ENCODE measurements at regions not wholly inside any gene's neighbourhood (a gene's known extent, or its start where the extent isn't known, plus 50 kb on each side); places are given as distances from the start of the nearest gene placed in this dataset.

DNA sequence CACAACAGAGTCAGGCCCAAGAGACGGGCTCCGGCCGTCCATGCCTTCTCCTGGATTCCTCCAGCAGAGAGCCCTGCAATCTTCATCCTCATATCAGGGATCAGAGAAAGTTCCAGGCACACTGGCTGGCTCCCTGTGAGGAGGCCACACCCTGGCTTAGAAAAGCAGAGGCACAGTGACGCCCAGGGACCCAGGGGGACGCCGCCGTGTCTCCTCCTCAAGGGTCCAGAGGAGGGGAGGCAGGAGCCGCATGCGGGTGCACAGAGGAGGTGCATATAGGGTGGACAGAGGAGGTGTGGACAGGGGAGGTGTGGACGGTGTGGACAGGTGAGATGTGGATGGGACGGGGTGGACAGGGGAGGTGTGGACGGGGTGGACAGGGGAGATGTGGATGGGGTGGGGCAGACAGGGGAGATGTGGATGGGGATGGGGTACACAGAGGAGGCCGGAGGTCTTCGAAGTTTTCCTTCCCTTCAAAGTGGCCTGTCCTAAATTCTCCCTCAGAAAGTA is 1521.9 kb downstream of the BRD1 start:
- TF ChIP-seq CTCF (IDR thresholded peaks at IDR 0.05; ENCODE audit: low read depth, low read length, missing control alignments): no peak
- H3K4me3 ChIP-seq (ENCODE audit: low read depth, low read length): no peak overlapping the region
- in situ Hi-C loops (cut with HindIII; ENCODE audit: low sequenced_read_pairs): no loop called here
- DNase-seq (ENCODE audit: low read depth): no peak

DNA sequence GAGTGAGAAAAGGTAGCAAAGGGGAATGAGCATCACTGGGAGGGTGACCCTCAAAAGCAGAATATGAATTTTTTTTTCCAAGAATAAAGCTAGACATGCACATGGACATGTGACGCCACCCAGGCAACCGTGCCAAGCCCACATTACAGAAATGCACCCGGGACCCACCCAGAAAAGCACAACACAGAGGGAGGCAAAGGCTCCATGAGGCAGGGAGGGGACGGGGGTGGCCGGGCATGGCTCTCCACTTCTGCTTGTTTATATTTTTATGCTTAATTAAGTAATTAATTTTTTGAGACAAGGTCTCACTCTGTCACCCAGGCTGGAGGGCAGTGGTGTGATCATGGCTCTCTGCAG is 1524.3 kb downstream of the BRD1 start:
- in situ Hi-C loops (cut with HindIII; ENCODE audit: low sequenced_read_pairs): no loop called here
- no peak for DNase-seq (ENCODE audit: low read depth)
- TF ChIP-seq CTCF (IDR thresholded peaks at IDR 0.05; ENCODE audit: low read depth, low read length, missing control alignments): no peak
- H3K4me3 ChIP-seq (ENCODE audit: low read depth, low read length): no peak overlapping the region

DNA sequence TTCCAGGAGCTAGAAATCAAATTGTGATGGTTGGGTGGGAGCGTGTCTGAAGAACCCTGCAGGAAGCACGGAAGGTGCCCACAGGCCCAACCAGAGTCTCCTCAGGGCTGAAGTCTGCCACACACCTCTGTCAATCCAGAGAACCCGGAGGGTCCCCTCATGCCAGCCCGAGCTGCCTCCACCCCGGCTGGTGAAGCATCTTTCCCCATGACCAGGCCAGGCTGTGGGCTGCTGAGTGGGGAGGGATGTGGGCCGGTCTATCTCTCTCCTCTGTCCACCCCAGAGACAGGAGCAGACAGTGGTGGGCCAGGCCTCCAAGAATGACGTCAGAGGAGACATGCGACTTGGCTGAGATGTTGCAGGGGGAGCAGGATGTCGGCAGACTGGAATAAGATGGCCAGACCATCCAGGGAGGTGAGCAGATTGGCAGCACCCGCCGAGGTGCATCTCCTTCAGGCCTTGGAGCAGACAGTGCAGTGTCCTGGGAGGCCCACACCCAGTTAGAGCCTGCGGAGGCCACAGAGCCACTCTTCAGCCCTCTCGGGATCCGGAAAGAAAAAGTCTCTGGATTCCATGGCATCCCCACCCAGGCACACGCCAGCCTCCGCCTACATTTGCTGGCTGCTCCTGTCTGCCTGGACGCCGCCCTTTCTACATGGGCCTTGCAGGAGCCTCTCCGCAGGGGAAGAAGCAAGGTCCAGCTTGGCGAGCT is 1524.9 kb downstream of the BRD1 start:
- DNase-seq (ENCODE audit: low read depth): no peak
- in situ Hi-C loops (cut with HindIII; ENCODE audit: low sequenced_read_pairs): no loop called here
- H3K4me3 ChIP-seq (ENCODE audit: low read depth, low read length): no peak overlapping the region
- no peak for TF ChIP-seq CTCF (IDR thresholded peaks at IDR 0.05; ENCODE audit: low read depth, low read length, missing control alignments)

GRCh38 chr22:48301908-48302307 is 1525.8 kb downstream of the BRD1 start:
- no peak for TF ChIP-seq CTCF (IDR thresholded peaks at IDR 0.05; ENCODE audit: low read depth, low read length, missing control alignments)
- no peak overlapping the region for H3K4me3 ChIP-seq (ENCODE audit: low read depth, low read length)
- no peak for DNase-seq (ENCODE audit: low read depth)
- in situ Hi-C loops (cut with HindIII; ENCODE audit: low sequenced_read_pairs): no loop called here

DNA sequence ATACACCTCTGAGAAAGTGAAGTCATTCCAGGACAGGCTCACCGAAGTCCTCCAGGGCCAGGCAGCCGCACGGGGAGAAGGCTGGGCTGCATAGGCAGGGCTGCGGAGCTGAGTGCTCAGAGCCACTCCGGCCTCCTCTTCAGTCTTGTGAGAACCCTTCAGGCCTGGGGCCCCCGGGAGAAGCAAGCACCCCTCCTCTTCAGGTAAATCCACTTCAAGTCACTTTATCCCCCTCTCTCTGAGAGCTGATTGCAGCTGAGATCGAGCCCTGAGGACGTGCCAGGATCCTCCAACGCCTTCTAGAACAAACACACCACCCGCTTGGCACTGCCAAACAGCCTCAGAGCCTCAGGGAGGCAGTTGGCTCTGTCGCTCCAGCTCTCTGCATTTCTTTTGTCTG is 1526.3 kb downstream of the BRD1 start:
- in situ Hi-C loops (cut with HindIII; ENCODE audit: low sequenced_read_pairs): no loop called here
- TF ChIP-seq CTCF (IDR thresholded peaks at IDR 0.05; ENCODE audit: low read depth, low read length, missing control alignments): no peak

GRCh38 chr22:48300877-48301276 is 1526.8 kb downstream of the BRD1 start:
- DNase-seq (ENCODE audit: low read depth): no peak

More for the DNA sequence above, 1526.3 kb downstream of the BRD1 start:
- no peak for DNase-seq (ENCODE audit: low read depth)
- H3K4me3 ChIP-seq (ENCODE audit: low read depth, low read length): no peak overlapping the region

More at GRCh38 chr22:48300877-48301276, 1526.8 kb downstream of the BRD1 start:
- no peak for TF ChIP-seq CTCF (IDR thresholded peaks at IDR 0.05; ENCODE audit: low read depth, low read length, missing control alignments)
- in situ Hi-C loops (cut with HindIII; ENCODE audit: low sequenced_read_pairs): no loop called here
- no peak overlapping the region for H3K4me3 ChIP-seq (ENCODE audit: low read depth, low read length)
